A549 (cell line): ENCODE measurements at regions not wholly inside any gene's neighbourhood (a gene's known extent, or its start where the extent isn't known, plus 50 kb on each side); places are given as distances from the start of the nearest gene placed in this dataset.

ENCODE experiments used
- ATAC-seq, 2 experiments: fragments of 200-7000 bp in 1 of 2; fragments of >200 bp in 1 of 2; cut with Nextera tagmentation in 1 of 2; cut with Tn5 transposase in 1 of 2; 3 replicates each; pipeline versions ENCODE4 v1.8.0 to v1.9.1; 2018 to 2020; ENCODE audit warnings: mild to moderate bottlenecking in 1 of 2, moderate library complexity in 1 of 2
- CTCF ChIA-PET: fragments of 300-600 bp; sonication (Branson Sonifier 250); formaldehyde crosslinking; extraction: SDS; loops from one replicate; lab custom pipeline; 2021; ENCODE audit warnings: antibody characterized with exemption, inconsistent platforms; lab: Yijun Ruan, JAX
- POLR2A ChIA-PET: fragments of 350-600 bp; formaldehyde crosslinking; extraction: SDS; loops from one replicate; lab custom pipeline; 2021; ENCODE audit warnings: antibody characterized with exemption, inconsistent platforms; lab: Yijun Ruan, JAX
- DNase-seq, 2 experiments: peaks; one replicate each; pipeline versions ENCODE4 v3.0.0 to v3.0.0-alpha.2; 2011 to 2016; ENCODE audit warnings: low read depth in 1 of 2, low spot score in 1 of 2
- FAIRE-seq: peaks from 2 replicates; lab custom pipeline; 2011; peaks lifted over from hg19 to GRCh38; lab: Jason Lieb, UNC
- H3K27ac ChIP-seq, 2 experiments: fragments of >200 bp; sonication (Bioruptor Twin); formaldehyde crosslinking; 3 replicates each; pipeline ENCODE4 v1.5.1; 2016 to 2017
- H3K4me1 ChIP-seq: fragments of >200 bp; sonication (Bioruptor Twin); formaldehyde crosslinking; 3 replicates; pipeline ENCODE4 v1.6.1; 2016
- H3K4me2 ChIP-seq: fragments of >200 bp; sonication (Bioruptor Twin); formaldehyde crosslinking; 3 replicates; pipeline ENCODE4 v1.6.1; 2016
- H3K4me3 ChIP-seq: fragments of >200 bp; sonication (Bioruptor Twin); formaldehyde crosslinking; 3 replicates; pipeline ENCODE4 v1.5.1; 2016
- H3K9me3 ChIP-seq: fragments of >200 bp; sonication (Bioruptor Twin); formaldehyde crosslinking; 3 replicates; pipeline ENCODE4 v1.6.1; 2016
- CBX8 ChIP-seq: fragments of 200-600 bp; sonication (generic); IDR thresholded peaks from 2 replicates; pipeline ENCODE4 v1.6.1; 2016
- EHMT2 ChIP-seq: fragments of 200-600 bp; sonication (generic); IDR thresholded peaks from 2 replicates; pipeline ENCODE4 v1.6.1; 2016; ENCODE audit warnings: antibody characterized with exemption, low read depth, mild to moderate bottlenecking, moderate library complexity
- ESRRA ChIP-seq: fragments of 150-350 bp; IDR thresholded peaks from 2 replicates; pipeline ENCODE4 v1.6.1; 2014; ENCODE audit warnings: mild to moderate bottlenecking, low read length, borderline replicate concordance
- HEYL ChIP-seq: fragments of 250-450 bp; sonication (Bioruptor Pico); IDR thresholded peaks from 2 replicates; pipeline ENCODE4 v1.8.0; 2021; ENCODE audit warnings: mild to moderate bottlenecking, moderate library complexity
- HOXA7 ChIP-seq: fragments of 250-450 bp; sonication (Bioruptor Pico); IDR thresholded peaks from 2 replicates; pipeline ENCODE4 v1.5.0; 2020; ENCODE audit warnings: mild to moderate bottlenecking, moderate library complexity
- HOXB5 ChIP-seq: fragments of 250-450 bp; sonication (Bioruptor Pico); IDR thresholded peaks from 2 replicates; pipeline ENCODE4 v1.5.0; 2020; ENCODE audit warnings: mild to moderate bottlenecking, moderate library complexity
- JUNB ChIP-seq: fragments of >200 bp; sonication (Bioruptor Twin); formaldehyde crosslinking; IDR thresholded peaks from 2 replicates; pipeline ENCODE4 v1.6.1; 2016
- KDM5A ChIP-seq: fragments of 200-600 bp; sonication (generic); IDR thresholded peaks from 2 replicates; pipeline ENCODE4 v1.6.1; 2016; ENCODE audit warnings: antibody characterized with exemption, mild to moderate bottlenecking
- NPAS2 ChIP-seq: fragments of 250-450 bp; sonication (Bioruptor Pico); IDR thresholded peaks from 2 replicates; pipeline ENCODE4 v1.8.0; 2022; ENCODE audit warnings: mild to moderate bottlenecking, moderate library complexity, borderline replicate concordance
- NR3C1 ChIP-seq: fragments of >200 bp; sonication (Bioruptor Twin); formaldehyde crosslinking; IDR thresholded peaks from 3 replicates; pipeline ENCODE4 v1.6.1; 2017
- SMC3 ChIP-seq: fragments of >200 bp; sonication (Bioruptor Twin); formaldehyde crosslinking; IDR thresholded peaks from 3 replicates; pipeline ENCODE4 v1.6.1; 2018; ENCODE audit warnings: inconsistent platforms
- SREBF2 ChIP-seq: fragments of 450-650 bp; IDR thresholded peaks from 2 replicates; pipeline ENCODE4 v1.6.1; 2014; ENCODE audit warnings: mild to moderate bottlenecking, moderate library complexity
- TFCP2L1 ChIP-seq: fragments of 250-450 bp; sonication (Bioruptor Pico); IDR thresholded peaks from 2 replicates; pipeline ENCODE4 v1.5.0; 2021; ENCODE audit warnings: mild to moderate bottlenecking
- ZC3H11A ChIP-seq: fragments of 450-650 bp; IDR thresholded peaks from 2 replicates; pipeline ENCODE4 v1.6.1; 2014; ENCODE audit warnings: antibody characterized with exemption, mild to moderate bottlenecking
- ZFP36 ChIP-seq: fragments of 450-650 bp; IDR thresholded peaks from 2 replicates; pipeline ENCODE4 v1.6.1; 2014; ENCODE audit warnings: borderline replicate concordance; ENCODE audit not compliant: partially characterized antibody
- WGBS: methylation state at CpG from one replicate; pipeline ENCODE4 v1.1.6; 2017; ENCODE audit errors: missing lambda C conversion rate; 5-methylcytosine and 5-hydroxymethylcytosine counted together
- TF ChIP-seq, protein P1 (sequence below): IDR thresholded peaks from 2 replicates; pipeline ENCODE4 v1.6.1; 2012
- TF ChIP-seq, protein P2 (sequence below): fragments of 250-450 bp; sonication (Bioruptor Pico); IDR thresholded peaks from 2 replicates; pipeline ENCODE4 v1.5.0; 2021; ENCODE audit warnings: mild to moderate bottlenecking, moderate library complexity, borderline replicate concordance
- TF ChIP-seq, protein P3 (sequence below): fragments of >200 bp; sonication (Bioruptor Twin); formaldehyde crosslinking; IDR thresholded peaks from 3 replicates; pipeline ENCODE4 v1.5.1; 2016

DNA sequence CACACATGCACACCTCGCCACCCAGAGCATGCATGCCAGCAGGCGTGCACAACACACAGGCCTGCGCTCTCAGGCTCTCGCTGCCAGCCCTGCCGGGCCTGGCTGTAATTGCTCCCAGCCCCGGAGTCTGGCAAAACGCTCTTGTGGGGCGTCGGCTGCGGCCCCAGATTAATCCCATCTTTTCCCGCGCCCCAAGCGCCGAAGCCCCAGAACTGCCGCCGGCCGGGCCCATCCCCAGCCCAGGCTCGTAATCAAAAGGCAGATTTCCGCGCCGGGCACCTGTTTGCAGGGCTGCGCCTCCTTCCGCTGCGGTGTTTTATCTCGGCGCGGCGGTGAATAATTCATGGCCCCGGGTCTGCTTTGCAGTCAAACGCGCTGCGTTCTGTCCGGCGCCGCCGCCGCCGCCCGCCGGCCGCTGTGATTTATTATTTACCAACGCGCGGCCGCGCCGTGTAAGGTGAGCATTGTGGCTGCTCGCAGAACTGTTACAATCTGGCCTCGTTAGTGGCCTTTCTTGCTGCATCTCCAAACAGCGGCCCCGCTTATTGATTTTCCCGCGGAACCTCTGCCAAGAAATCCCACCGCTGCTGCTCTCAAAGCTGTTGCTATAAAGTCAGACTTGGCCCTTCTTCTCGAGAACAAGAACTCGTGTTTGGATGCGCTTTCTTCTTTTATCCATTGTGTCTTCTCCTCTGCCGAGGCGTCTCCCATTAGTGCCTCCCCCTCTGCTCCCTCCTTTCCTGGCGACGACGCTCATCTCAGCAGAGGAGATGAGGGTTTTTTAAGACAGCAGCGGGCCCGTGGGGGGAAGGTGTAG, 126.1 kb downstream of the IRX5 start:
- WGBS = 36% methylated on average over 43 of the region's 64 CpGs
- Histone ChIP-seq H3K9me3 (no peaks in the 10 kb centered on the region), H3K27ac (peak overlapping the region in 1 of 2 experiments; percentile 27; a peak in 1 of 6 replicates), H3K4me1 (no peaks in the 10 kb centered on the region), H3K4me3 (peak overlapping the region; percentile 31), H3K4me2 (peak overlapping the region; percentile 67)
- ChIA-PET POLR2A (no interaction called here), CTCF (no interaction called here)
- TF ChIP-seq KDM5A = no peak
- peak; percentile 25 for TF ChIP-seq ZFP36
- TF ChIP-seq, protein P1, sequence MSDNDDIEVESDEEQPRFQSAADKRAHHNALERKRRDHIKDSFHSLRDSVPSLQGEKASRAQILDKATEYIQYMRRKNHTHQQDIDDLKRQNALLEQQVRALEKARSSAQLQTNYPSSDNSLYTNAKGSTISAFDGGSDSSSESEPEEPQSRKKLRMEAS = peak; percentile 24; the same call in 1 of the 2 replicates
- FAIRE-seq (no peak), ATAC-seq (peak; percentile 83 to 92), DNase-seq (peak; percentile 19 to 27)

DNA sequence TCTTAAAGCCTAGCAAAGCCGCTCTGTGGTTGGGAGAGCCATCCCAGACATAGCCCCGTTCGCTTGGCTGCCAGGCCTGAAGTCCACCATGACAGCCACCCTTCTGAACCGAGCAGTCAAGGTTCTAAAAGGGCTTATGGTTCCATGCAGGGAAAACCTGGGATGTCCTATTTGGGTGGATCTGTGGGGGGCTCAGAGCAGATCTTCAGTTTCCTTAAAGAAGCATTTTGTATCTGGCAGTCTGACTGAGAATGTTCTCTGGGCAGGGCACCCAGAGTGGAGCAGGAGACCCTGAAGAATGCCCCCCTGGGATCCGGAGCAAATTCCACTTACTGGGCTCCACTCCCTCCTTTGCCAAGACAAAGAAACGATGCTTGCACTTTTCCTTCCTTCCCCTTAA, 127.2 kb downstream of the IRX5 start:
- WGBS = 43% methylated on average over 6 of the region's 6 CpGs
- H3K4me1 ChIP-seq = no peaks in the 10 kb centered on the region
- CTCF ChIA-PET = no interaction called here
- DNase-seq = no peak
- no peak overlapping the region for H3K4me3 ChIP-seq
- no peak overlapping the region for H3K4me2 ChIP-seq
- TF ChIP-seq ESRRA = no peak
- TF ChIP-seq, protein P2, sequence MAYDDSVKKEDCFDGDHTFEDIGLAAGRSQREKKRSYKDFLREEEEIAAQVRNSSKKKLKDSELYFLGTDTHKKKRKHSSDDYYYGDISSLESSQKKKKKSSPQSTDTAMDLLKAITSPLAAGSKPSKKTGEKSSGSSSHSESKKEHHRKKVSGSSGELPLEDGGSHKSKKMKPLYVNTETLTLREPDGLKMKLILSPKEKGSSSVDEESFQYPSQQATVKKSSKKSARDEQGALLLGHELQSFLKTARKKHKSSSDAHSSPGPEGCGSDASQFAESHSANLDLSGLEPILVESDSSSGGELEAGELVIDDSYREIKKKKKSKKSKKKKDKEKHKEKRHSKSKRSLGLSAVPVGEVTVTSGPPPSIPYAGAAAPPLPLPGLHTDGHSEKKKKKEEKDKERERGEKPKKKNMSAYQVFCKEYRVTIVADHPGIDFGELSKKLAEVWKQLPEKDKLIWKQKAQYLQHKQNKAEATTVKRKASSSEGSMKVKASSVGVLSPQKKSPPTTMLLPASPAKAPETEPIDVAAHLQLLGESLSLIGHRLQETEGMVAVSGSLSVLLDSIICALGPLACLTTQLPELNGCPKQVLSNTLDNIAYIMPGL (CRISPR knock-in tag) = no peak
- TF ChIP-seq JUNB = no peak
- TF ChIP-seq HOXB5 (CRISPR knock-in tag) = no peak
- TF ChIP-seq HOXA7 (CRISPR knock-in tag) = no peak
- TF ChIP-seq, all 56 proteins: peak for 0
- H3K27ac ChIP-seq = no peak overlapping the region
- POLR2A ChIA-PET = no interaction called here
- no peak for FAIRE-seq
- no peak for ATAC-seq
- H3K9me3 ChIP-seq = no peaks in the 10 kb centered on the region

DNA sequence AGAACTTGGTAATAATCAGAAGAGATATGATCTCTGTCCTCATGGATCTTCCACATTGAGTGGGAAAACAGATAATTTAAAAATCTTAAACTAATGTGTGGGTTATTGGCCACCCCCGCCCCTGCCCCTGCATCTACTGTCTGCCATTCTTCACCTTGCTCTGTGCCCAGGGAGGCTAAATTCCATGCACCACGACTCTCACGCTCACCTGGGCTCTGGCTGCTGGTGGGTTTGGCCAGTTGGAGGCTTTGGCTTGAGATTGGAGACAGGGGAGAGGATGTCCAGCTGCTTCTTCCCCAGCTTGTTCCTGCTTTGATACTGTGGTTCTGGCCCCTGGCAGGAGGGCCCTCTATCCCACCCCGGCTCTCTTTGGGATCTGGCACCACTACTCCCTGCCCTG, 127.9 kb downstream of the IRX5 start:
- ChIA-PET CTCF (no interaction called here), POLR2A (no interaction called here)
- no peak overlapping the region for H3K27ac ChIP-seq
- H3K9me3 ChIP-seq = no peaks in the 10 kb centered on the region
- FAIRE-seq = no peak
- no peak for ATAC-seq
- DNase-seq = no peak
- no peaks in the 10 kb centered on the region for H3K4me1 ChIP-seq
- TF ChIP-seq, protein P3, sequence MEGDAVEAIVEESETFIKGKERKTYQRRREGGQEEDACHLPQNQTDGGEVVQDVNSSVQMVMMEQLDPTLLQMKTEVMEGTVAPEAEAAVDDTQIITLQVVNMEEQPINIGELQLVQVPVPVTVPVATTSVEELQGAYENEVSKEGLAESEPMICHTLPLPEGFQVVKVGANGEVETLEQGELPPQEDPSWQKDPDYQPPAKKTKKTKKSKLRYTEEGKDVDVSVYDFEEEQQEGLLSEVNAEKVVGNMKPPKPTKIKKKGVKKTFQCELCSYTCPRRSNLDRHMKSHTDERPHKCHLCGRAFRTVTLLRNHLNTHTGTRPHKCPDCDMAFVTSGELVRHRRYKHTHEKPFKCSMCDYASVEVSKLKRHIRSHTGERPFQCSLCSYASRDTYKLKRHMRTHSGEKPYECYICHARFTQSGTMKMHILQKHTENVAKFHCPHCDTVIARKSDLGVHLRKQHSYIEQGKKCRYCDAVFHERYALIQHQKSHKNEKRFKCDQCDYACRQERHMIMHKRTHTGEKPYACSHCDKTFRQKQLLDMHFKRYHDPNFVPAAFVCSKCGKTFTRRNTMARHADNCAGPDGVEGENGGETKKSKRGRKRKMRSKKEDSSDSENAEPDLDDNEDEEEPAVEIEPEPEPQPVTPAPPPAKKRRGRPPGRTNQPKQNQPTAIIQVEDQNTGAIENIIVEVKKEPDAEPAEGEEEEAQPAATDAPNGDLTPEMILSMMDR = no peak
- TF ChIP-seq JUNB (no peak), SMC3 (no peak), TFCP2L1 (CRISPR knock-in tag) (no peak), NPAS2 (CRISPR knock-in tag) (no peak), CBX8 (no peak), EHMT2 (no peak), ZFP36 (no peak), NR3C1 (no peak), ESRRA (no peak), HEYL (CRISPR knock-in tag) (no peak), ZC3H11A (no peak), SREBF2 (no peak)
- TF ChIP-seq, protein P2 (CRISPR knock-in tag) = no peak
- H3K4me2 ChIP-seq = no peak overlapping the region
- WGBS = 19% methylated on average over 4 of the region's 4 CpGs
- H3K4me3 ChIP-seq = no peak overlapping the region
